ENCODE measurements at regions not wholly inside any gene's neighbourhood (a gene's known extent, or its start where the extent isn't known, plus 50 kb on each side); places are given as distances from the start of the nearest gene placed in this dataset.

- Histone ChIP-seq H3K4me2 (ENCODE audit: low read length) (no peak overlapping the region), H3K4me1 (ENCODE audit: insufficient read depth, low read length) (no peaks in the 10 kb centered on the region), H2AFZ (ENCODE audit: low read depth, low read length) (no peak overlapping the region), H3K79me2 (ENCODE audit: insufficient read depth, low read length) (no peaks in the 10 kb centered on the region), H3K9ac (ENCODE audit: low read length) (no peak overlapping the region), H3K27ac (ENCODE audit: low read depth, low read length) (no peak overlapping the region), H3K4me3 (ENCODE audit: insufficient read depth, low read depth, low read length) (no peak overlapping the region), H3K9me3 (ENCODE audit: insufficient read depth, low read depth, low read length) (no peaks in the 10 kb centered on the region), H3K36me3 (ENCODE audit: insufficient read depth, low read length) (no peaks in the 10 kb centered on the region), H4K20me1 (ENCODE audit: insufficient read depth, low read length) (no peaks in the 10 kb centered on the region), H3K27me3 (ENCODE audit: insufficient read depth, low read length) (no peaks in the 10 kb centered on the region)
- peaks cover 13% of the 10 kb centered on the region for H3K4me1 Mint-ChIP-seq (ENCODE audit: low read depth, unreplicated experiment)
- no peaks in the 10 kb centered on the region for H3K36me3 Mint-ChIP-seq (ENCODE audit: low read depth, unreplicated experiment)
- TF ChIP-seq EZH2 (IDR thresholded peaks at IDR 0.05; ENCODE audit: insufficient read depth, low read length) = no peak
- H3K9me3 Mint-ChIP-seq (ENCODE audit: unreplicated experiment) = no peaks in the 10 kb centered on the region
- H3K27ac Mint-ChIP-seq (ENCODE audit: unreplicated experiment) = no peak overlapping the region
- H3K4me3 Mint-ChIP-seq (ENCODE audit: unreplicated experiment) = no peak overlapping the region
- FAIRE-seq = no peak
- no peaks in the 10 kb centered on the region for H3K27me3 Mint-ChIP-seq (ENCODE audit: low read depth, unreplicated experiment)
- no peak for DNase-seq (ENCODE audit: low read depth)
These were observed 550.6 kb upstream of the ARGLU1 start for GRCh38 chr13:107118506-107118905.

- no peak overlapping the region for H3K27ac ChIP-seq (ENCODE audit: low read depth, low read length)
- H3K4me2 ChIP-seq (ENCODE audit: low read length) = peak overlapping the region; percentile 29
- H4K20me1 ChIP-seq (ENCODE audit: insufficient read depth, low read length) = no peaks in the 10 kb centered on the region
- no peaks in the 10 kb centered on the region for H3K9me3 ChIP-seq (ENCODE audit: insufficient read depth, low read depth, low read length)
- no peaks in the 10 kb centered on the region for H3K9me3 Mint-ChIP-seq (ENCODE audit: unreplicated experiment)
- no peaks in the 10 kb centered on the region for H3K79me2 ChIP-seq (ENCODE audit: insufficient read depth, low read length)
- H3K27me3 ChIP-seq (ENCODE audit: insufficient read depth, low read length) = no peaks in the 10 kb centered on the region
- peaks cover 13% of the 10 kb centered on the region for H3K4me1 Mint-ChIP-seq (ENCODE audit: low read depth, unreplicated experiment)
- H3K27me3 Mint-ChIP-seq (ENCODE audit: low read depth, unreplicated experiment) = no peaks in the 10 kb centered on the region
- no peak for FAIRE-seq
- no peaks in the 10 kb centered on the region for H3K36me3 Mint-ChIP-seq (ENCODE audit: low read depth, unreplicated experiment)
- no peak overlapping the region for H3K9ac ChIP-seq (ENCODE audit: low read length)
- peak overlapping the region; percentile 35 for H2AFZ ChIP-seq (ENCODE audit: low read depth, low read length)
- H3K4me3 Mint-ChIP-seq (ENCODE audit: unreplicated experiment) = no peak overlapping the region
- H3K4me1 ChIP-seq (ENCODE audit: insufficient read depth, low read length) = no peaks in the 10 kb centered on the region
- TF ChIP-seq EZH2 (IDR thresholded peaks at IDR 0.05; ENCODE audit: insufficient read depth, low read length) = no peak
- no peak for TF ChIP-seq CTCF (IDR thresholded peaks at IDR 0.05; ENCODE audit: insufficient read depth, low read depth, low read length)
- H3K36me3 ChIP-seq (ENCODE audit: insufficient read depth, low read length) = no peaks in the 10 kb centered on the region
- H3K4me3 ChIP-seq (ENCODE audit: insufficient read depth, low read depth, low read length) = no peak overlapping the region
- peak overlapping the region; percentile 48 for H3K27ac Mint-ChIP-seq (ENCODE audit: unreplicated experiment)
- no peak for DNase-seq (ENCODE audit: low read depth)
These were observed 549.5 kb upstream of the ARGLU1 start for GRCh38 chr13:107117327-107118012.

DNA sequence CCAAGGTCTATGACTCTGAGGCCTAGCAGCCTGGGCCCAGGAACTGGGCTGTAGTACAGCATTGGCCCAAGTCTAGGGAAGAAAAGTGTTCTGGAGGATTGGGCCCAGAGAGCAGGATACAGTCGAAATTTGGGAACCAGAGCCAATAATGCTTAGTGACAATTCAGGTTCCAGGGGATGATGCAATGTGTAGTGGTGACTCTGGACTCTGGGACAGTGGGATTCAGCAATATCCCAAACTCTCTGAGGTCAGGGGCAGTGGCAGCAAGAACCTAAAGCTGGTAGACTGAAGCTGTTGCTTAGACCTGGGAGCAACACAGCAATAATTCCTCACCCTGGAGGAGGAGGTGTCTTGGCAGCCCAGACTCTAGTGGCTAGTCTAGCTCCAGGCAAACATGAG is 545.5 kb upstream of the ARGLU1 start:
- FAIRE-seq = no peak
- no peak overlapping the region for H3K27ac Mint-ChIP-seq (ENCODE audit: unreplicated experiment)

More for the DNA sequence above, 545.5 kb upstream of the ARGLU1 start:
- no peaks in the 10 kb centered on the region for H3K4me1 ChIP-seq (ENCODE audit: insufficient read depth, low read length)
- H3K79me2 ChIP-seq (ENCODE audit: insufficient read depth, low read length) = no peaks in the 10 kb centered on the region
- H3K9me3 ChIP-seq (ENCODE audit: insufficient read depth, low read depth, low read length) = peaks cover 2% of the 10 kb centered on the region
- no peak overlapping the region for H3K4me3 Mint-ChIP-seq (ENCODE audit: unreplicated experiment)
- no peaks in the 10 kb centered on the region for H4K20me1 ChIP-seq (ENCODE audit: insufficient read depth, low read length)
- H3K9ac ChIP-seq (ENCODE audit: low read length) = no peak overlapping the region
- no peak overlapping the region for H2AFZ ChIP-seq (ENCODE audit: low read depth, low read length)
- no peaks in the 10 kb centered on the region for H3K27me3 ChIP-seq (ENCODE audit: insufficient read depth, low read length)
- TF ChIP-seq CTCF (IDR thresholded peaks at IDR 0.05; ENCODE audit: insufficient read depth, low read depth, low read length) = no peak
- no peak for TF ChIP-seq EZH2 (IDR thresholded peaks at IDR 0.05; ENCODE audit: insufficient read depth, low read length)
- H3K4me2 ChIP-seq (ENCODE audit: low read length) = no peak overlapping the region
- no peaks in the 10 kb centered on the region for H3K36me3 ChIP-seq (ENCODE audit: insufficient read depth, low read length)
- peaks cover 7% of the 10 kb centered on the region for H3K9me3 Mint-ChIP-seq (ENCODE audit: unreplicated experiment)
- no peak overlapping the region for H3K4me3 ChIP-seq (ENCODE audit: insufficient read depth, low read depth, low read length)
- no peaks in the 10 kb centered on the region for H3K27me3 Mint-ChIP-seq (ENCODE audit: low read depth, unreplicated experiment)
- H3K4me1 Mint-ChIP-seq (ENCODE audit: low read depth, unreplicated experiment) = peaks cover 13% of the 10 kb centered on the region
- H3K36me3 Mint-ChIP-seq (ENCODE audit: low read depth, unreplicated experiment) = no peaks in the 10 kb centered on the region
- H3K27ac ChIP-seq (ENCODE audit: low read depth, low read length) = no peak overlapping the region
- no peak for DNase-seq (ENCODE audit: low read depth)

Measured in astrocyte (in vitro differentiated cells and primary cell).